HL-60 (cell line): ENCODE measurements at regions not wholly inside any gene's neighbourhood (a gene's known extent, or its start where the extent isn't known, plus 50 kb on each side); places are given as distances from the start of the nearest gene placed in this dataset.

Source experiments
- DNase-seq, 2 experiments: peaks; one replicate each; pipeline ENCODE4 v3.0.0-alpha.2; 2010 to 2020; ENCODE audit warnings: low read depth in 1 of 2, low spot score in 1 of 2
- H3K27ac ChIP-seq: fragments of 250-450 bp; sonication (Bioruptor Pico); replicated peaks from 2 replicates; pipeline ENCODE4 v1.5.1; 2020; ENCODE audit warnings: mild to moderate bottlenecking, moderate library complexity
- H3K27me3 ChIP-seq: fragments of 250-450 bp; sonication (Bioruptor Pico); 2 replicates; pipeline ENCODE4 v1.5.1; 2021; ENCODE audit warnings: mild to moderate bottlenecking, moderate library complexity; ENCODE audit not compliant: insufficient read depth, poor library complexity, severe bottlenecking
- H3K4me3 ChIP-seq: replicated peaks from 2 replicates; pipeline ENCODE4 v1.5.1; 2011; ENCODE audit warnings: mild to moderate bottlenecking, control low read depth, low read length; ENCODE audit not compliant: insufficient read depth
- GABPA ChIP-seq: IDR thresholded peaks from 2 replicates; pipeline ENCODE4 v1.6.1; 2012; ENCODE audit warnings: low read depth
- POLR2AphosphoS5 ChIP-seq: IDR thresholded peaks from 2 replicates; pipeline ENCODE4 v1.6.1; 2012; ENCODE audit warnings: low read depth
- SPI1 ChIP-seq: IDR thresholded peaks from 2 replicates; pipeline ENCODE4 v1.6.1; 2012; ENCODE audit warnings: low read depth, mild to moderate bottlenecking, borderline replicate concordance
- TF ChIP-seq, protein P1 (sequence below): IDR thresholded peaks from 2 replicates; pipeline ENCODE4 v1.6.1; 2012; ENCODE audit warnings: low read depth; ENCODE audit not compliant: insufficient replicate concordance
- TF ChIP-seq, protein P2 (sequence below): IDR thresholded peaks from one replicate; pipeline ENCODE4 v1.5.1; 2011; ENCODE audit warnings: low read length, control low read depth, inconsistent platforms; ENCODE audit not compliant: insufficient read depth

DNA sequence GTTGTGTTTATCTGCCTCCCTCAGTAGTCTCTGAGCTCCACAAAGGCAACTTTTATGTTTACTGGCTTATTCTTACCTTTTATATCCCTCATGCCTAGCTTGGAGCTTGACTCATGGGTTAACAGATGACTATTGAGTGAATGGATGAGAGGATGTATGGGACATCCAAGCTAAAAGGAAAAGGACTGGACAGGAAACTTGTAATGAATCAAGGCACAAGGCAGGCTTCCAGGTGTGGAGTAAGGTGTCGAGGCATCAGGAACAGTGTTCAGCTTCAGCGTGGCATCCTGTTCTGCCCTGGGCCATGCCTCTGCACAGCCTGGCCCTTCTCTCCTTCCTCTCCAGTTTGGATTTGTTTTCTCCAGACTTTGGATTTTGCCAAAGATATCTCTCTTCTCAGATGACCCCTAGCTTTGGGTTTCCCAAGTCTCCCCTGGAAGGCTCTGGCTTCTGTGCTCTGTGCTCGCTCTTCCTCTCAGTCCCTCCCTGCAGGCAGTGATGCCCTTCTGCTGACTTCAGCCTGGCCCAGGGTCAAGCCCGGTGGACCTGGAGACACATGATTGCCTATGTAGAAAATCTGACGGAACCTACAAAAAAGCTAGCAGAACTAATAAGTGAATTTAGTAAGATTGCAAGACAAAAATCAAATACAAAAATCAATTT lies 367.3 kb downstream of the CXCL12 start:
- TF ChIP-seq, protein P1, sequence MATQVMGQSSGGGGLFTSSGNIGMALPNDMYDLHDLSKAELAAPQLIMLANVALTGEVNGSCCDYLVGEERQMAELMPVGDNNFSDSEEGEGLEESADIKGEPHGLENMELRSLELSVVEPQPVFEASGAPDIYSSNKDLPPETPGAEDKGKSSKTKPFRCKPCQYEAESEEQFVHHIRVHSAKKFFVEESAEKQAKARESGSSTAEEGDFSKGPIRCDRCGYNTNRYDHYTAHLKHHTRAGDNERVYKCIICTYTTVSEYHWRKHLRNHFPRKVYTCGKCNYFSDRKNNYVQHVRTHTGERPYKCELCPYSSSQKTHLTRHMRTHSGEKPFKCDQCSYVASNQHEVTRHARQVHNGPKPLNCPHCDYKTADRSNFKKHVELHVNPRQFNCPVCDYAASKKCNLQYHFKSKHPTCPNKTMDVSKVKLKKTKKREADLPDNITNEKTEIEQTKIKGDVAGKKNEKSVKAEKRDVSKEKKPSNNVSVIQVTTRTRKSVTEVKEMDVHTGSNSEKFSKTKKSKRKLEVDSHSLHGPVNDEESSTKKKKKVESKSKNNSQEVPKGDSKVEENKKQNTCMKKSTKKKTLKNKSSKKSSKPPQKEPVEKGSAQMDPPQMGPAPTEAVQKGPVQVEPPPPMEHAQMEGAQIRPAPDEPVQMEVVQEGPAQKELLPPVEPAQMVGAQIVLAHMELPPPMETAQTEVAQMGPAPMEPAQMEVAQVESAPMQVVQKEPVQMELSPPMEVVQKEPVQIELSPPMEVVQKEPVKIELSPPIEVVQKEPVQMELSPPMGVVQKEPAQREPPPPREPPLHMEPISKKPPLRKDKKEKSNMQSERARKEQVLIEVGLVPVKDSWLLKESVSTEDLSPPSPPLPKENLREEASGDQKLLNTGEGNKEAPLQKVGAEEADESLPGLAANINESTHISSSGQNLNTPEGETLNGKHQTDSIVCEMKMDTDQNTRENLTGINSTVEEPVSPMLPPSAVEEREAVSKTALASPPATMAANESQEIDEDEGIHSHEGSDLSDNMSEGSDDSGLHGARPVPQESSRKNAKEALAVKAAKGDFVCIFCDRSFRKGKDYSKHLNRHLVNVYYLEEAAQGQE: no peak
- TF ChIP-seq POLR2AphosphoS5: no peak
- no peak for TF ChIP-seq SPI1
- no peak for TF ChIP-seq GABPA
- TF ChIP-seq, protein P2, sequence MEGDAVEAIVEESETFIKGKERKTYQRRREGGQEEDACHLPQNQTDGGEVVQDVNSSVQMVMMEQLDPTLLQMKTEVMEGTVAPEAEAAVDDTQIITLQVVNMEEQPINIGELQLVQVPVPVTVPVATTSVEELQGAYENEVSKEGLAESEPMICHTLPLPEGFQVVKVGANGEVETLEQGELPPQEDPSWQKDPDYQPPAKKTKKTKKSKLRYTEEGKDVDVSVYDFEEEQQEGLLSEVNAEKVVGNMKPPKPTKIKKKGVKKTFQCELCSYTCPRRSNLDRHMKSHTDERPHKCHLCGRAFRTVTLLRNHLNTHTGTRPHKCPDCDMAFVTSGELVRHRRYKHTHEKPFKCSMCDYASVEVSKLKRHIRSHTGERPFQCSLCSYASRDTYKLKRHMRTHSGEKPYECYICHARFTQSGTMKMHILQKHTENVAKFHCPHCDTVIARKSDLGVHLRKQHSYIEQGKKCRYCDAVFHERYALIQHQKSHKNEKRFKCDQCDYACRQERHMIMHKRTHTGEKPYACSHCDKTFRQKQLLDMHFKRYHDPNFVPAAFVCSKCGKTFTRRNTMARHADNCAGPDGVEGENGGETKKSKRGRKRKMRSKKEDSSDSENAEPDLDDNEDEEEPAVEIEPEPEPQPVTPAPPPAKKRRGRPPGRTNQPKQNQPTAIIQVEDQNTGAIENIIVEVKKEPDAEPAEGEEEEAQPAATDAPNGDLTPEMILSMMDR: no peak
- H3K27ac ChIP-seq: no peak overlapping the region
- H3K4me3 ChIP-seq: no peak overlapping the region
- DNase-seq: no peak
- peaks cover 5% of the 10 kb centered on the region for H3K27me3 ChIP-seq

DNA sequence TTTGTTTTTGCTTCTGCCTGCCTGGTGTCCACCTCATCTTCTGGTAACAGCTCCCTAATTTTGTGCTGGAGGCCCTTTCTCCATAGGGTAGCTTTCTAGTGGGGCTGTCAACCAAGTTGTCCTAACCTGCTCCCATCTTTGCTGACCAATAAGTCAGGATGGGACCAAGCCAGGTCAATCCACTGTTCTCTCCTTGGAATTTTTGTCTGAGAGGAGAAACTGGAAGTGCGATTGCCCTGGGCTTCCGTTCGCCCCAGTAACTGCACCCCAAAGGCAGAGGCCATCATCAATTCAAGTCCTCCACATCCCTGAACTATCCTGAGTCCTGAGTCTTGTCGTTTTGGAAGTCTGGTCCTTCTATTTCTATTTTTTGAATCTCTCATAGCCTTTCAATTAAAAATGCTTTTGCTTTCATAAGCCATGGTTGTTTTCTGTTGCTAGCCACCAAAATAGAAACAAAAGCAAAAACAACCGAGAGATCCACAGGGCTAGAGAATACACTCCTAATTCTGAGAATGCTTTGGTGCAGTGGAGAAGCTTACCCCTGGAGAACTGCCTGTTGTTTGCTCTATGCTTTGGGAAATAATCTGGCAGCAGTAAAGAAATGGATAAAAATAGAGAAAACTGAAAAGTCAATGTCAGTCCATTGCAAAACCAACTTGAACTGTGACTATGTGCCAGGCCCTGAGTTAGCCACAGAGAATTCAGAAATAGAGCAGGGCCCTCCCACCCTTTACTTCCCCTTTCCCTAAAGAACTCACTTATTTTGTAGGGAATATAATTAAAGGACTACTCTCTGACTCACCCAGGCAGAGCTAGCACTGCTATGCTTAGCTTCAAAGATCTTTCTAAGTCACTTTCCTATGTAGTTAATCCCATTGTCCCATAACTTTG lies 368.1 kb downstream of the CXCL12 start:
- H3K27ac ChIP-seq: no peak overlapping the region
- no peaks in the 10 kb centered on the region for H3K27me3 ChIP-seq
- TF ChIP-seq GABPA (no peak), SPI1 (no peak), POLR2AphosphoS5 (no peak)
- TF ChIP-seq, protein P2: no peak
- TF ChIP-seq, protein P1: no peak
- no peak for DNase-seq
- H3K4me3 ChIP-seq: no peak overlapping the region

DNA sequence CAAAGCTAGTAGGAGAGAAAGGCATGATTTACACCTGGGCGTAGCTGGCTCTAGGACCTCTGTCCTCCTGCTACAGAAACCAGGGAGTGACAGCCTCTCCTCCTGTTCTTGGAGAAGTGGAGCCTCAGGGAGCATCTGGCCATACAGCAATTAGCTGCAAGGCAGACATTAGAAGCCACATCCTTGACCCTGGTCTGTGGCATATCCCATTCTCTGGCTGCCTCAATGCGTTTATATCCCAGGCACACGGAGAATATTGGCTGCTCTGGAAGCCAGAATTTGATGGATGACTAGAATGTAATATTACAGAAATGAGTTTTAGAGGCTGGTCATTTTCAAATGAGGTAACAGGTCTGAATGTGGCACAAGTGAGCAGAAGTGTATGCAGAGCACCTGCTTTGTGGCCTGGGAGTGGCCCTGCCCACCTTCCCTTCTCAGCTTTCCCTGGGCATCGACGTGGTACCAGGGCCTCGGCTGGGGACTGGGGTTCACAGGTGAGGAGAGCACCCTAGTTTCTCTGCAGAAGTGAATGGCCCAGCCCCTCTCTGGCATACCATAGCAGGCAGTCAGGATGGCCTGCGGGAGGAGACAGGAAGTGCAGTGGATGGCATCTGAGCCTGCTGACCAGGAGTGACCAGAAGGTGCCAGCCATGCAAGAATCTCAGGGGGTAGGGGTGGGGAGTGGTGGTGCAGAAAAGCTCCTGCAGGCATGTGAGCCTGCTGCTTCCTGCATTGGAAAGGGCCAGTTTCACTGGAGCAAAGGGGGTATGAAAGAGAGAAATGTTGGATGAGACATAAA lies 367.2 kb upstream of the ZNF32 start:
- H3K27ac ChIP-seq: no peak overlapping the region
- DNase-seq: no peak
- H3K27me3 ChIP-seq: no peaks in the 10 kb centered on the region
- no peak for TF ChIP-seq POLR2AphosphoS5
- no peak for TF ChIP-seq SPI1
- no peak overlapping the region for H3K4me3 ChIP-seq
